ENCODE measurements at regions not wholly inside any gene's neighbourhood (a gene's known extent, or its start where the extent isn't known, plus 50 kb on each side); places are given as distances from the start of the nearest gene placed in this dataset.

- TF ChIP-seq CTCF (optimal IDR thresholded peaks at IDR 0.05 in 1 of 3, IDR thresholded peaks at IDR 0.05 in 1 of 3, conservative IDR thresholded peaks at IDR 0.05 in 1 of 3; ENCODE audit: extremely low read depth in 1 of 3, insufficient read depth in 2 of 3, low read length in 3 of 3) (no peak), EZH2 (IDR thresholded peaks at IDR 0.05; ENCODE audit: low read length) (no peak)
These were observed 282.6 kb downstream of the CDC5L start for GRCh38 chr6:44670146-44670545.
